Stomach (tissue), 4 donors: ENCODE measurements at regions not wholly inside any gene's neighbourhood (a gene's known extent, or its start where the extent isn't known, plus 50 kb on each side); places are given as distances from the start of the nearest gene placed in this dataset.

ENCODE experiments used
- POLR2A ChIP-seq, 4 donors: fragments of 450-650 bp; IDR thresholded peaks; one replicate each; pipeline ENCODE4 v1.6.1; 2016; ENCODE audit warnings: antibody characterized with exemption in 4 of 4, control low read depth in 2 of 4, mild to moderate bottlenecking in 1 of 4, moderate library complexity in 1 of 4
- TF ChIP-seq, protein P1 (sequence below), 7 experiments: fragments of 450-650 bp in 4 of 7; fragments of 200-600 bp in 3 of 7; sonication (generic) in 3 of 7; IDR thresholded peaks; one replicate each; pipeline ENCODE4 v1.5.1; 2016 to 2019; ENCODE audit warnings: antibody characterized with exemption in 7 of 7, control low read depth in 2 of 7, mild to moderate bottlenecking in 1 of 7

GRCh38 chr2:58709687-58710354 lies 468.7 kb upstream of the FANCL start:
- no peak for TF ChIP-seq POLR2A (IDR thresholded peaks at IDR 0.05)
- TF ChIP-seq, protein P1, sequence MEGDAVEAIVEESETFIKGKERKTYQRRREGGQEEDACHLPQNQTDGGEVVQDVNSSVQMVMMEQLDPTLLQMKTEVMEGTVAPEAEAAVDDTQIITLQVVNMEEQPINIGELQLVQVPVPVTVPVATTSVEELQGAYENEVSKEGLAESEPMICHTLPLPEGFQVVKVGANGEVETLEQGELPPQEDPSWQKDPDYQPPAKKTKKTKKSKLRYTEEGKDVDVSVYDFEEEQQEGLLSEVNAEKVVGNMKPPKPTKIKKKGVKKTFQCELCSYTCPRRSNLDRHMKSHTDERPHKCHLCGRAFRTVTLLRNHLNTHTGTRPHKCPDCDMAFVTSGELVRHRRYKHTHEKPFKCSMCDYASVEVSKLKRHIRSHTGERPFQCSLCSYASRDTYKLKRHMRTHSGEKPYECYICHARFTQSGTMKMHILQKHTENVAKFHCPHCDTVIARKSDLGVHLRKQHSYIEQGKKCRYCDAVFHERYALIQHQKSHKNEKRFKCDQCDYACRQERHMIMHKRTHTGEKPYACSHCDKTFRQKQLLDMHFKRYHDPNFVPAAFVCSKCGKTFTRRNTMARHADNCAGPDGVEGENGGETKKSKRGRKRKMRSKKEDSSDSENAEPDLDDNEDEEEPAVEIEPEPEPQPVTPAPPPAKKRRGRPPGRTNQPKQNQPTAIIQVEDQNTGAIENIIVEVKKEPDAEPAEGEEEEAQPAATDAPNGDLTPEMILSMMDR (IDR thresholded peaks at IDR 0.05), result no peak
